ENCODE measurements at regions not wholly inside any gene's neighbourhood (a gene's known extent, or its start where the extent isn't known, plus 50 kb on each side); places are given as distances from the start of the nearest gene placed in this dataset.
"Not testable (repeated sequence)": the region's sequence is repeated elsewhere in the genome, so short reads cannot be mapped to it uniquely, and the experiment has no call there.

DNA sequence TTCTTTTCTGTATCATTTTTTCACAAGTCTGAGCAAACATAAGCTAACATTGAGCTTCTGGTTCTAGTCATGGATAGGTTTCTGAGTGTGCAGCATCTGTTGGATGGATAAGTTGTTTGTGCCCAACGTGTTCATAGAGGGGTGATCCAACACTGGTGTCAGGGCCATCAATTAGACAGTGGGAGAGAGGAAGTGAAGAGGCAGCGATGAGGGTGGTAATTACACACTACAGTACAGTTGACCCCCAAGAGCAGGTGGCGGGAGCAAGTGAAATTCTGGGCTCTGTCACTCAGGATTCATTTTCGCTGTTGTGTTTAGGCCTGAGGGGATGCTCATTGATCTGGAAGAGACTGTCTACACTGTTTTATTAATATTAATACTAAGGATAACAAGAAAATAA is 180.0 kb upstream of the CXCR4 start:
- no peaks in the 10 kb centered on the region for H3K27me3 ChIP-seq (ENCODE audit: low read depth, low read length)
- no peaks in the 10 kb centered on the region for H3K36me3 ChIP-seq (ENCODE audit: control insufficient read depth in 1 of 2, insufficient read depth in 2 of 2, low read length in 2 of 2)
- H3K4me1 ChIP-seq (ENCODE audit: control insufficient read depth in 1 of 2, insufficient read depth in 2 of 2, low read length in 2 of 2) = no peaks in the 10 kb centered on the region
- H3K4me3 ChIP-seq (ENCODE audit: low read depth in 1 of 2, low read length in 2 of 2) = no peak overlapping the region
- no peak overlapping the region for H3K27ac ChIP-seq (ENCODE audit: low read length)
- H3K9me3 ChIP-seq (ENCODE audit: control insufficient read depth in 1 of 2, low read length in 2 of 2) = no peaks in the 10 kb centered on the region

- Histone ChIP-seq H3K27me3 (ENCODE audit: low read depth, low read length) (no peaks in the 10 kb centered on the region), H3K4me1 (ENCODE audit: control insufficient read depth in 1 of 2, insufficient read depth in 2 of 2, low read length in 2 of 2) (no peaks in the 10 kb centered on the region), H3K9me3 (ENCODE audit: control insufficient read depth in 1 of 2, low read length in 2 of 2) (no peaks in the 10 kb centered on the region), H3K4me3 (ENCODE audit: low read depth in 1 of 2, low read length in 2 of 2) (no peak overlapping the region), H3K27ac (ENCODE audit: low read length) (no peak overlapping the region), H3K36me3 (ENCODE audit: control insufficient read depth in 1 of 2, insufficient read depth in 2 of 2, low read length in 2 of 2) (no peaks in the 10 kb centered on the region)
Measured at GRCh38 chr2:136297312-136297711, 179.4 kb upstream of the CXCR4 start.

- H3K4me3 ChIP-seq (ENCODE audit: low read depth in 1 of 2, low read length in 2 of 2) = no peak overlapping the region
Measured at GRCh38 chr2:136295168-136295567, 177.2 kb upstream of the CXCR4 start.

GRCh38 chr2:136291871-136292270 is 173.9 kb upstream of the CXCR4 start:
- Histone ChIP-seq H3K27me3 (ENCODE audit: low read depth, low read length) (no peaks in the 10 kb centered on the region), H3K27ac (ENCODE audit: low read length) (no peak overlapping the region), H3K36me3 (ENCODE audit: control insufficient read depth in 1 of 2, insufficient read depth in 2 of 2, low read length in 2 of 2) (no peaks in the 10 kb centered on the region), H3K9me3 (ENCODE audit: control insufficient read depth in 1 of 2, low read length in 2 of 2) (peaks cover 3 to 5% of the 10 kb centered on the region in 2 donors), H3K4me3 (ENCODE audit: low read depth in 1 of 2, low read length in 2 of 2) (no peak overlapping the region), H3K4me1 (ENCODE audit: control insufficient read depth in 1 of 2, insufficient read depth in 2 of 2, low read length in 2 of 2) (no peaks in the 10 kb centered on the region)

More at GRCh38 chr2:136295168-136295567, 177.2 kb upstream of the CXCR4 start:
- Histone ChIP-seq H3K27me3 (ENCODE audit: low read depth, low read length) (no peaks in the 10 kb centered on the region), H3K27ac (ENCODE audit: low read length) (no peak overlapping the region), H3K4me1 (ENCODE audit: control insufficient read depth in 1 of 2, insufficient read depth in 2 of 2, low read length in 2 of 2) (no peaks in the 10 kb centered on the region), H3K36me3 (ENCODE audit: control insufficient read depth in 1 of 2, insufficient read depth in 2 of 2, low read length in 2 of 2) (no peaks in the 10 kb centered on the region), H3K9me3 (ENCODE audit: control insufficient read depth in 1 of 2, low read length in 2 of 2) (peaks cover 3 to 5% of the 10 kb centered on the region in 2 donors)

- Histone ChIP-seq H3K27me3 (ENCODE audit: low read depth, low read length) (no peaks in the 10 kb centered on the region), H3K27ac (ENCODE audit: low read length) (no peak overlapping the region), H3K4me3 (ENCODE audit: low read depth in 1 of 2, low read length in 2 of 2) (no peak overlapping the region), H3K36me3 (ENCODE audit: control insufficient read depth in 1 of 2, insufficient read depth in 2 of 2, low read length in 2 of 2) (no peaks in the 10 kb centered on the region), H3K9me3 (ENCODE audit: control insufficient read depth in 1 of 2, low read length in 2 of 2) (peaks cover 3 to 5% of the 10 kb centered on the region in 2 donors), H3K4me1 (ENCODE audit: control insufficient read depth in 1 of 2, insufficient read depth in 2 of 2, low read length in 2 of 2) (no peaks in the 10 kb centered on the region)
Measured at GRCh38 chr2:136290326-136290725, 172.4 kb upstream of the CXCR4 start.

DNA sequence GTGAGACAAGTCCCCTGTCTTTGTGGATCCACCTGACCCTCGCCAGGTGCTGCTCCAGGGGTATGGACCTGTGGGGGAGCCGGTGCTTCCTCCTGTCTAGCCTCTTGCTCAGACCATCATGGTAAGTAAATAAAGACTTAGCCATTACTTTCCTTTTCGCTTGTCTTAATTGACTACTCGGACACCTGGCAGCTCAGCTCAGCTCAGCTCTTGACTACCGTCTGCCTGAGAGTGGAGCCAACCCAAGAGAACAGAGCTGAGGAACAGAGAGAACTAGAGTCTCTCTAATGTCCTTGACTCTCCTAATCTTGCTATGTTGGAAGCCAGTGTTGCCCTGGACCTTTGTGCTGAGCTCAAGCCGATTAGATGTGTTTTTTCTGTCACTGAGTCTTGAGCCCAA is 170.3 kb upstream of the CXCR4 start:
- Histone ChIP-seq H3K4me3 (ENCODE audit: low read depth in 1 of 2, low read length in 2 of 2) (no peak overlapping the region), H3K27me3 (ENCODE audit: low read depth, low read length) (no peaks in the 10 kb centered on the region), H3K9me3 (ENCODE audit: control insufficient read depth in 1 of 2, low read length in 2 of 2) (peaks cover 3 to 5% of the 10 kb centered on the region in 2 donors), H3K36me3 (ENCODE audit: control insufficient read depth in 1 of 2, insufficient read depth in 2 of 2, low read length in 2 of 2) (no peaks in the 10 kb centered on the region), H3K27ac (ENCODE audit: low read length) (no peak overlapping the region), H3K4me1 (ENCODE audit: control insufficient read depth in 1 of 2, insufficient read depth in 2 of 2, low read length in 2 of 2) (no peaks in the 10 kb centered on the region)

DNA sequence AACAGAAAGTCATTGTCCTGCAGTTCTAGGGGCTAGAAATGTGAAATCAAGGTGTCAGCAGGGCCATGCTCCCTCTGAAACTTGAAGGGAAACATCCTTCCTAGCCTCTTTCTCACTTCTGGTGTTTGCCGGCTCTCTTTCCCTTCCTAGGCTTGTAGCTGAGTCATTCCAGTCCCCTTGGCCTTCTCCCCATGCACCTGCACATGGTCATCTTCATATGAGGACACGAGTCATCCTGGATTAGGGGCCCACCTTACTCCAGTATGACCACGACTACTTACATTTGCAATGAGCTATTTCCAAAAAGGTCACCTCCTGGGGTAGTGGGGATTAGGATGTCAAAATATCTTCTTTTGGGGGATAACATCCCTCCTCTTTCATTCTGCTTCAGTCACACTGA is 168.5 kb upstream of the CXCR4 start:
- Histone ChIP-seq H3K9me3 (ENCODE audit: control insufficient read depth in 1 of 2, low read length in 2 of 2) (peaks cover 3 to 5% of the 10 kb centered on the region in 2 donors), H3K4me1 (ENCODE audit: control insufficient read depth in 1 of 2, insufficient read depth in 2 of 2, low read length in 2 of 2) (no peaks in the 10 kb centered on the region), H3K36me3 (ENCODE audit: control insufficient read depth in 1 of 2, insufficient read depth in 2 of 2, low read length in 2 of 2) (no peaks in the 10 kb centered on the region), H3K27me3 (ENCODE audit: low read depth, low read length) (no peaks in the 10 kb centered on the region), H3K4me3 (ENCODE audit: low read depth in 1 of 2, low read length in 2 of 2) (no peak overlapping the region), H3K27ac (ENCODE audit: low read length) (no peak overlapping the region)

- no peaks in the 10 kb centered on the region for H3K36me3 ChIP-seq (ENCODE audit: control insufficient read depth in 1 of 2, insufficient read depth in 2 of 2, low read length in 2 of 2)
- no peak overlapping the region for H3K27ac ChIP-seq (ENCODE audit: low read length)
- no peaks in the 10 kb centered on the region for H3K4me1 ChIP-seq (ENCODE audit: control insufficient read depth in 1 of 2, insufficient read depth in 2 of 2, low read length in 2 of 2)
- no peaks in the 10 kb centered on the region for H3K9me3 ChIP-seq (ENCODE audit: control insufficient read depth in 1 of 2, low read length in 2 of 2)
- no peaks in the 10 kb centered on the region for H3K27me3 ChIP-seq (ENCODE audit: low read depth, low read length)
- no peak overlapping the region for H3K4me3 ChIP-seq (ENCODE audit: low read depth in 1 of 2, low read length in 2 of 2)
Measured at GRCh38 chr2:136284226-136285119, 166.5 kb upstream of the CXCR4 start.

DNA sequence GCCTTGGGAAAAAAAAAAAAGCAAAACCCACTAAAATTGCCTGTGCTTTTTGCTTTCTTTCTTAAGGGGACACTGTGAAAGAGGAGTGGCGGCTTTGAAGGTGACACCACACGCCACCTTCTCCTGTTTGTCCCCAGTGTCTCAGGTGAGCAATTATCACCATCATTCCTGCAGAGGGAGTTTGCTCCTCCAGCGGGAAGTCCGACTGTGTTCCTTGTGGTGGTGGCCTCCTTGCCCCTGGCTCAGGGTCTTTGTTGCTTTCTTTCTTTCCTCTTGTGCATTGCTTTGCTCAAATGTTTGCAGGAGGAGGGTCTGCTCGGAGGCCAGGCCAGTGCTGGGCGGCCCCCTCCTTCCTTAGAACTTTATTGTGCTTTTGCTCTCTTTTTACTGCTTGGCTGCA is 164.3 kb upstream of the CXCR4 start:
- no peak overlapping the region for H3K4me3 ChIP-seq (ENCODE audit: low read depth in 1 of 2, low read length in 2 of 2)
- H3K4me1 ChIP-seq (ENCODE audit: control insufficient read depth in 1 of 2, insufficient read depth in 2 of 2, low read length in 2 of 2) = no peaks in the 10 kb centered on the region
- no peaks in the 10 kb centered on the region for H3K9me3 ChIP-seq (ENCODE audit: control insufficient read depth in 1 of 2, low read length in 2 of 2)
- no peaks in the 10 kb centered on the region for H3K36me3 ChIP-seq (ENCODE audit: control insufficient read depth in 1 of 2, insufficient read depth in 2 of 2, low read length in 2 of 2)
- no peaks in the 10 kb centered on the region for H3K27me3 ChIP-seq (ENCODE audit: low read depth, low read length)
- H3K27ac ChIP-seq (ENCODE audit: low read length) = no peak overlapping the region

DNA sequence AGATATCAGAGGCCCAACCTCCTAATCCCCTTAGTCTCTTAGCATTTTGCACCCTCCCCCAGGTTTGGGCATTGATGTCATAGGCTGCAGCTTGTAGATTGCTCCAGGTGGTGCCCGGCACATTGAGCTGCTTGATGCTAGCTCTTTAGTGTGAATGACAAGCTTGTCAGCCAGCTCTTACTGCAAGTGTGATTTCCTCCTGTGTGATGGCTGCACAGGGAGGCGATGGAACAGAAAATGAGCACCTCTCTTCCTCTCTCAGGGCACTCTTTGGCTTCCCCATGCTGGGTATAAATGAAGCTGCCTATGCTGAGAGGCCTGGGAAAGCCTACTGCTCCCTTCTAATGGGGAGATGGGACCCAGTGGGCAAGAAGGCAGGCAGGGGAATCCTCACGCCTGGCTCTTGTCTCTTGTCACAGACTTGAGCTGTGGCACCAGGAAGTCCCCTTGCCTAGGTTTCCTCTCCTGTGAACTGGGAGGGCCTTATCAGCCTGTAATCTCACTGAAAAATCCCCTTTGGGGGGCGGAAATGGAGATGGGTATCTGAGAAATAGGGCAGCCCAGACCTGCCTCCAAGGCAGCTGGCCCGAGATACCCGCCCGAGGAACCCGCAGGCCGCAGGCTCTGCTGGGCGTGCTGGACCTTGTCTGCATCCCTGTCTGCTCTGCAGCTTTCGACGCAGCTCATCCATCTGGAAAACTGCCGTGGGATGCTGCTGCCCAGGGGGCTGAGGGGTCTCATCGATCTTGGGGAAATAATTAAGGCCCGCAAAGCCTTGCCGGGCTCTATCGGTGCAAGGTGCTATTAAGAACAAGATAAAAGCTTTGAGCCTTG is 163.5 kb upstream of the CXCR4 start:
- Histone ChIP-seq H3K4me1 (ENCODE audit: control insufficient read depth in 1 of 2, insufficient read depth in 2 of 2, low read length in 2 of 2) (no peaks in the 10 kb centered on the region), H3K9me3 (ENCODE audit: control insufficient read depth in 1 of 2, low read length in 2 of 2) (no peaks in the 10 kb centered on the region), H3K36me3 (ENCODE audit: control insufficient read depth in 1 of 2, insufficient read depth in 2 of 2, low read length in 2 of 2) (no peaks in the 10 kb centered on the region), H3K27me3 (ENCODE audit: low read depth, low read length) (no peaks in the 10 kb centered on the region), H3K4me3 (ENCODE audit: low read depth in 1 of 2, low read length in 2 of 2) (no peak overlapping the region), H3K27ac (ENCODE audit: low read length) (no peak overlapping the region)

DNA sequence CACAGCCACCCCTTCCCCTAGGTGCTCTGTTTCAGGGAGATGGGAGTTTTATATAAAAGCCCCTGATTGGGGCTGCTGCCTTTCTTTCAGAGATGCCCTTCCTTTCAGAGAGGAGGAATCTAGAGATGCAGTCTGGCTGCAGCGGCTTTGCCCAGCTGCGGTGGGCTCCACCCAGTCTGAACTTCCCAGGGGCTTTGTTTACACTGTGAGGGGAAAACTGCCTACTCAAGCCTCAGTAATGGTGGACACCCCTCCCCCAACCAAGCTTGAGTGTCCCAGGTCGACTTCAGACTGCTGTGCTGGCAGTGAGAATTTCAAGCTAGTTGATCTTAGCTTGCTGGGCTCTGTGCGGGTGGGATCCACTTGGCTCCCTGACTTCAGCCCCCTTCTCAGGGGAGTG is 148.4 kb upstream of the CXCR4 start:
- H3K27ac ChIP-seq (ENCODE audit: low read length); H3K27me3 ChIP-seq (ENCODE audit: low read depth, low read length); H3K9me3 ChIP-seq (ENCODE audit: control insufficient read depth in 1 of 2, low read length in 2 of 2); H3K36me3 ChIP-seq (ENCODE audit: control insufficient read depth in 1 of 2, insufficient read depth in 2 of 2, low read length in 2 of 2); H3K4me3 ChIP-seq (ENCODE audit: low read depth in 1 of 2, low read length in 2 of 2); H3K4me1 ChIP-seq (ENCODE audit: control insufficient read depth in 1 of 2, insufficient read depth in 2 of 2, low read length in 2 of 2): not testable (repeated sequence)
